Ishikawa (cell line): ENCODE measurements at regions not wholly inside any gene's neighbourhood (a gene's known extent, or its start where the extent isn't known, plus 50 kb on each side); places are given as distances from the start of the nearest gene placed in this dataset.

Experiments
- CEBPB ChIP-seq: IDR thresholded peaks from 2 replicates; pipeline ENCODE4 v1.6.1; 2012
- CREB1 ChIP-seq: IDR thresholded peaks from 2 replicates; pipeline ENCODE4 v1.6.1; 2012; ENCODE audit warnings: low read depth
- EGR1 ChIP-seq: IDR thresholded peaks from 2 replicates; pipeline ENCODE4 v1.6.1; 2012
- EP300 ChIP-seq: IDR thresholded peaks from 2 replicates; pipeline ENCODE4 v1.6.1; 2012; ENCODE audit warnings: borderline replicate concordance
- FOXM1 ChIP-seq: IDR thresholded peaks from 2 replicates; pipeline ENCODE4 v1.6.1; 2012; ENCODE audit warnings: low read depth, borderline replicate concordance
- MAX ChIP-seq: IDR thresholded peaks from 2 replicates; pipeline ENCODE4 v1.6.1; 2012
- NFIC ChIP-seq: IDR thresholded peaks from 2 replicates; pipeline ENCODE4 v1.6.1; 2012
- RAD21 ChIP-seq: IDR thresholded peaks from 2 replicates; pipeline ENCODE4 v1.6.1; 2012; ENCODE audit warnings: low read depth
- REST ChIP-seq: IDR thresholded peaks from 2 replicates; pipeline ENCODE4 v1.6.1; 2012; ENCODE audit warnings: low read depth, mild to moderate bottlenecking
- TAF1 ChIP-seq: IDR thresholded peaks from 2 replicates; pipeline ENCODE4 v1.6.1; 2012; ENCODE audit warnings: low read depth, mild to moderate bottlenecking
- TCF12 ChIP-seq: IDR thresholded peaks from 2 replicates; pipeline ENCODE4 v1.6.1; 2012; ENCODE audit warnings: low read depth
- TEAD4 ChIP-seq: IDR thresholded peaks from 2 replicates; pipeline ENCODE4 v1.6.1; 2012
- USF1 ChIP-seq: IDR thresholded peaks from 2 replicates; pipeline ENCODE4 v1.6.1; 2012
- YY1 ChIP-seq: IDR thresholded peaks from 2 replicates; pipeline ENCODE4 v1.6.1; 2012; ENCODE audit warnings: low read depth
- ZBTB7A ChIP-seq: IDR thresholded peaks from 2 replicates; pipeline ENCODE4 v1.6.1; 2012; ENCODE audit warnings: low read depth

- TF ChIP-seq CEBPB (no peak), REST (no peak), TCF12 (no peak), TEAD4 (no peak), EGR1 (no peak), TAF1 (no peak), FOXM1 (no peak), NFIC (no peak), YY1 (no peak), CREB1 (no peak), RAD21 (no peak), USF1 (no peak), EP300 (no peak), ZBTB7A (no peak), MAX (no peak)
Measured at GRCh38 chr20:24894967-24895366, 54.1 kb upstream of the CST7 start.

- no peak for TF ChIP-seq CEBPB
- no peak for TF ChIP-seq NFIC
- no peak for TF ChIP-seq MAX
- no peak for TF ChIP-seq TAF1
- TF ChIP-seq CREB1, result no peak
- no peak for TF ChIP-seq RAD21
- no peak for TF ChIP-seq FOXM1
- TF ChIP-seq EGR1, result no peak
Measured at GRCh38 chr20:24895431-24895830, 53.6 kb upstream of the CST7 start.

- TF ChIP-seq TEAD4 (no peak), RAD21 (no peak), FOXM1 (no peak), USF1 (no peak), REST (no peak), MAX (no peak), EP300 (no peak), EGR1 (no peak), CREB1 (no peak), CEBPB (no peak), TAF1 (no peak)
Measured at GRCh38 chr20:24895898-24896658, 53.0 kb upstream of the CST7 start.

- TF ChIP-seq YY1 (no peak), EGR1 (no peak), NFIC (no peak), CREB1 (no peak), TAF1 (no peak), MAX (no peak), FOXM1 (no peak), TCF12 (no peak)
Measured at GRCh38 chr20:24896984-24897383, 52.1 kb upstream of the CST7 start.

- TF ChIP-seq FOXM1, result no peak
- no peak for TF ChIP-seq TAF1
- no peak for TF ChIP-seq TEAD4
- no peak for TF ChIP-seq TCF12
- no peak for TF ChIP-seq EP300
- no peak for TF ChIP-seq RAD21
- no peak for TF ChIP-seq USF1
- no peak for TF ChIP-seq NFIC
- no peak for TF ChIP-seq EGR1
- no peak for TF ChIP-seq REST
Measured at GRCh38 chr20:24897974-24898373, 51.1 kb upstream of the CST7 start.
